GM12865 (cell line): ENCODE measurements at regions not wholly inside any gene's neighbourhood (a gene's known extent, or its start where the extent isn't known, plus 50 kb on each side); places are given as distances from the start of the nearest gene placed in this dataset.
"Not testable (repeated sequence)": the region's sequence is repeated elsewhere in the genome, so short reads cannot be mapped to it uniquely, and the experiment has no call there.

Experiments used
- DNase-seq: peaks from one replicate; pipeline ENCODE4 v3.0.0; 2010; ENCODE audit warnings: low read depth
- H3K4me3 ChIP-seq: 2 replicates; pipeline ENCODE4 v1.5.1; 2011; ENCODE audit warnings: mild to moderate bottlenecking, low read depth, low read length, control low read depth
- TF ChIP-seq, protein P1 (sequence below): IDR thresholded peaks from 2 replicates; pipeline ENCODE4 v1.5.1; 2011; ENCODE audit warnings: low read length, control low read depth, low read depth, inconsistent platforms; ENCODE audit not compliant: insufficient read depth; ENCODE audit errors: missing control alignments

DNA sequence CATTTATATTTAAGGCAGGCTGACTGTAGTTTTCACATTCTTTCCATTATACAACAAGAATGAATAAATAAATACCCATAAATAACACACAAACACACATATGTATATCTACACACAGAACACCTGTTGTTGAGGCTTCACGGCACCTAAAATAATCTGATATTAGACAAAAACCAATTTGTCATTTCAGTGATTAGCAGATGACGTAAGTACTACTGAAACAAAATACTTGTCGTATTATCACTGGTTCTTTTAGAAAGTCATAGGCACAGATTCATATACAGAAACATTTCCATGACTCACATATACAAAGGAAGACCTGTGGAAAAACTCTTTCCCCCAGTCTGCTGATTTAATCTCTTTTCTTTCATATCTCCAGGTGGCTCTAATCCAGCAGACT, 1113.4 kb upstream of the FANCL start:
- DNase-seq: no peak
- no peak overlapping the region for H3K4me3 ChIP-seq
- TF ChIP-seq, protein P1, sequence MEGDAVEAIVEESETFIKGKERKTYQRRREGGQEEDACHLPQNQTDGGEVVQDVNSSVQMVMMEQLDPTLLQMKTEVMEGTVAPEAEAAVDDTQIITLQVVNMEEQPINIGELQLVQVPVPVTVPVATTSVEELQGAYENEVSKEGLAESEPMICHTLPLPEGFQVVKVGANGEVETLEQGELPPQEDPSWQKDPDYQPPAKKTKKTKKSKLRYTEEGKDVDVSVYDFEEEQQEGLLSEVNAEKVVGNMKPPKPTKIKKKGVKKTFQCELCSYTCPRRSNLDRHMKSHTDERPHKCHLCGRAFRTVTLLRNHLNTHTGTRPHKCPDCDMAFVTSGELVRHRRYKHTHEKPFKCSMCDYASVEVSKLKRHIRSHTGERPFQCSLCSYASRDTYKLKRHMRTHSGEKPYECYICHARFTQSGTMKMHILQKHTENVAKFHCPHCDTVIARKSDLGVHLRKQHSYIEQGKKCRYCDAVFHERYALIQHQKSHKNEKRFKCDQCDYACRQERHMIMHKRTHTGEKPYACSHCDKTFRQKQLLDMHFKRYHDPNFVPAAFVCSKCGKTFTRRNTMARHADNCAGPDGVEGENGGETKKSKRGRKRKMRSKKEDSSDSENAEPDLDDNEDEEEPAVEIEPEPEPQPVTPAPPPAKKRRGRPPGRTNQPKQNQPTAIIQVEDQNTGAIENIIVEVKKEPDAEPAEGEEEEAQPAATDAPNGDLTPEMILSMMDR: no peak

DNA sequence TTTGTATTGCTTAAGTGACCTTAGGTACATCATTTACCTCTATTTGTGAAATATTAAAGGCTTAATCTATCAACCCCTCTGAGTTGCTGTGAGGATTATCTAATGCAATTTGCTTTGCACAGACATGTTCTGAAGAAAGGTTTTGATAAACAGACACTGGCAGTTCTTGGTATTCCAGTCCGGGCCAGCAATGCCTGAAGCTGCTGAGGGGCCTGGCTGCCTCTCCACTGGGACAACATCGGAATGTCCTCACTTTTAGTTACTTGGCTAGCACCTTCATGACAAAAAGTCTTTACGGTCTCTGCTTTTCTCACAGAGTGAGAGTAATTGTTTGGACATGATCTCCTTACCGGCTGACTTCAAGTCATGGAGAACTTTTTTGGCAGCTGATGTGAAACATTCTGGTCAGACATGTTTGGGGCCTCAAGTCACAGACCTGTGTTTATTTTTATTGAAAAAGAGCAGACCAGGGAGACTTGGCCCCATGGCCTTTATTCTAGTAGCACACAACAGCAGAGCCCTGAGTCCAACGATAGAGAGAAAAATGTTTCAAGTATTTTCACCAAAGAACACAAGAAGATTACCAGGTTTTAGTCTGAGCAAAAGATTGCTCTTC, 1112.3 kb upstream of the FANCL start:
- TF ChIP-seq, protein P1: no peak
- no peak for DNase-seq
- no peak overlapping the region for H3K4me3 ChIP-seq

DNA sequence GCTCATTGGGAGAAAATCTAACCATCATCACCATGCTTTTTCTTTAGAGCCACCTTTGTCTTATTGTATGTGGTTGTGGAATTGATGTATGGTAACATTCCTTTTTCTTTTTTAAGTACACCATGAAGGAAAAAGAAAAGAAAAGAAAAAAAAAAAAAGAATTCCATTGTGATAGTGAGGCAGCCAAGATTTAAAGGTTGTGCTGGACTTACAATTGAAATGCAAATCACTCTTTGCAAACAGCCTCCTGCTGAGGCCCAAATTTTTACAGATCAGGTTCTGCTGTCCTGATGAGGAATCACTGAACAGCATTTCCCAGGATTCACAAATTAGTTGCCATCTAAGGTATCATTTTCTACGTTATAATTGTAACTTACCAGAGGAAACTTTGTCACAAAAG, 1101.0 kb upstream of the FANCL start:
- TF ChIP-seq, protein P1: no peak
- H3K4me3 ChIP-seq: no peak overlapping the region
- no peak for DNase-seq

DNA sequence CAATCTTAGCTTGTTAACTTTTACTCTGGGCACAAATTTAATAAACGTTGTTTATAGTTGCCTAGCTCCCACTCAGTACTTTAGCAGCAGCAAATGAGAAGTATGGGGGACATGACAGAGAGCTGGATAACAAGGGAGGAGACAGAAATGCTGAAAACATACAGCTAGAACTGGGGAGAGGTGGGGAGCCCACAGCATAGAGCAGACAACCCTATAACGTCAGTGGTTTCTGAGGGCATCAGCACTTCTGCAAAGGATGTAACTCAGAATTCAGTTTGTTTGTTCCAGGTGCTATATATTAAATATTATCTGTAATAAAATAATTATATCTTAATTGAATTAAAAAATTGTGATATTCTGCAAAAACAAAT, 1098.7 kb upstream of the FANCL start:
- H3K4me3 ChIP-seq: no peak overlapping the region
- TF ChIP-seq, protein P1: no peak
- DNase-seq: no peak

DNA sequence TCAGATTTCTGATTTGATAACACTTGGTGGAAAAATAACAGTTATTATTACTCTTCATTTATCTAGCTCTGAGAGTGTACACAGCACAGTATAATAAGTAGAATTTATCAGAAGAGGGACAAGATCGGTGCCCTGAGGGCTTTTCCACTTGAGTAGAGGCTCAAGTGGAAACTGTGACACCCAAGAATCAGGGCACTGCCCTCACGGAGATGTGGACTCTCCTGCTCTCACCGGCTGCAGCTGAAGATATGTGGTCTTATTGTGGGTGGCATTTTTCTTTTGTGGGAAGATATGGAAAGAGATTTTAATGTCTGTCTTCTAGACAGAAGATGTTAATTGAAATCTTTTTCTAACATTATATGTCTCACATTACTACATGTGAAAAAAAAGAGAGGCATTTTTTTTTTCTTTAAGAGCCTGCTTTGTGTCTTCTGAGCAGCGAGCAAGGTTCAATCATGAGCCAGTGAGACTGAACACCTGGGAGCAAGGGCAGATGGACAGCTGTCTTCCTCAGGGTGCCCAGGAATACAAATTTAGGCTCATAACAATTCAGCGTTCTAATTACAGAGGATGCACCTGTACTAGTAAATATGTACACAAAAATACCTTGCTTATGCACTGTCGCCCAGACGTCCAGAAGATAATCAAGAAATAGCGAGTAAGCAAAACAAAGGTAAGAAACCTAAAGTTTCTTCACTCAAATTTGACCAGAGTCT, 1098.2 kb upstream of the FANCL start:
- TF ChIP-seq, protein P1: no peak
- no peak overlapping the region for H3K4me3 ChIP-seq
- no peak for DNase-seq

DNA sequence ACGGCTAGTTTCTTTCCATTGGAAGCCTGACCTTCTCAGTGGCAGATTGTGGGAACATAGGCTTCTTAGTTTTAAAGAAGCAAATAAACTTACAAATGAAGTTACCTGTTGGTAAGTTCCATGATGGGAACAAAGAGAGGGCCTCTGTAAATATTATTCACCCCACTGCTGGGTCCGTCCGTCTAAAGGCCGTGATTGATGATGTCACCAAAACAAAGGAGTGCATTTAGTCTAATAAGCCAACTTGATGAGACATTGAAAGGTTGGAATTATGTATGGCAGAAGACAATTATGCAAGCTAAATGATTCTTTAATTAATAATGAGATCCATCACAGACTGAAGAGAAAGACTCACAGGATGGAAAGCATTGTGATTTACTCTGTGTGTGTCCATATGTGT, 1091.9 kb upstream of the FANCL start:
- TF ChIP-seq, protein P1: no peak
- H3K4me3 ChIP-seq: no peak overlapping the region
- no peak for DNase-seq

DNA sequence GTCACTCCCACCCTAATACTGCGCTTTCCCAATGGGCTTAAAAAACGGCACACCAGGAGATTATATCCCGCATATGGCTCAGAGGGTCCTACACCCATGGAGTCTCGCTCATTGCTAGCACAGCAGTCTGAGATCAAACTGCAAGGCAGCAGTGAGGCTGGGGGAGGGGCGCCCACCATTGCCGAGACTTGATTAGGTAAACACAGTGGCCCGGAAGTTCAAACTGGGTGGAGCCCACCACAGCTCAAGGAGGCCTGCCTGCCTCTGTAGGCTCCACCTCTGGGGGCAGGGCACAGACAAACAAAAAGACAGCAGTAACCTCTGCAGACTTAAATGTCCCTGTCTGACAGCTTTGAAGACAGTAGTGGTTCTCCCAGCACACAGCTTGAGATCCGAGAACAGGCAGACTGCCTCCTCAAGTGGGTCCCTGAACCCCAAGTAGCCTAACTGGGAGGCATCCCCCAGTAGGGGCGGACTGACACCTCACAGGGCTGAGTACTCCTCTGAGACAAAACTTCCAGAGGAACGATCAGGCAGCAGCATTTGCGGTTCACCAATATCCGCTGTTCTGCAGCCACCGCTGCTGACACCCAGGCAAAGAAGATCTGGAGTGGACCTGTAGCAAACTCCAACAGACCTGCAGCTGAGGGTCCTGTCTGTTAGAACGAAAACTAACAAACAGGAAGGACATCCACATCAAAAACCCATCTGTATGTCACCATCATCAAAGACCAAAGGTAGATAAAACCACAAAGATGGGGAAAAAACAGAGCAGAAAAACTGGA, 1085.6 kb upstream of the FANCL start:
- H3K4me3 ChIP-seq, DNase-seq: not testable (repeated sequence)
